ENCODE measurements at regions not wholly inside any gene's neighbourhood (a gene's known extent, or its start where the extent isn't known, plus 50 kb on each side); places are given as distances from the start of the nearest gene placed in this dataset.

- TF ChIP-seq CTCF (IDR thresholded peaks at IDR 0.05) (no peak), EZH2 (IDR thresholded peaks at IDR 0.05; ENCODE audit: borderline replicate concordance, insufficient read depth, low read depth, low read length, poor library complexity, severe bottlenecking) (no peak)
Measured at GRCh38 chrX:144293229-144293628, 409.4 kb downstream of the UBE2NL start.

Data from B cell (primary cell).